ENCODE measurements at regions not wholly inside any gene's neighbourhood (a gene's known extent, or its start where the extent isn't known, plus 50 kb on each side); places are given as distances from the start of the nearest gene placed in this dataset.
A peak's percentile ranks its signal among the peaks of the same experiment; 100 is the strongest.

DNA sequence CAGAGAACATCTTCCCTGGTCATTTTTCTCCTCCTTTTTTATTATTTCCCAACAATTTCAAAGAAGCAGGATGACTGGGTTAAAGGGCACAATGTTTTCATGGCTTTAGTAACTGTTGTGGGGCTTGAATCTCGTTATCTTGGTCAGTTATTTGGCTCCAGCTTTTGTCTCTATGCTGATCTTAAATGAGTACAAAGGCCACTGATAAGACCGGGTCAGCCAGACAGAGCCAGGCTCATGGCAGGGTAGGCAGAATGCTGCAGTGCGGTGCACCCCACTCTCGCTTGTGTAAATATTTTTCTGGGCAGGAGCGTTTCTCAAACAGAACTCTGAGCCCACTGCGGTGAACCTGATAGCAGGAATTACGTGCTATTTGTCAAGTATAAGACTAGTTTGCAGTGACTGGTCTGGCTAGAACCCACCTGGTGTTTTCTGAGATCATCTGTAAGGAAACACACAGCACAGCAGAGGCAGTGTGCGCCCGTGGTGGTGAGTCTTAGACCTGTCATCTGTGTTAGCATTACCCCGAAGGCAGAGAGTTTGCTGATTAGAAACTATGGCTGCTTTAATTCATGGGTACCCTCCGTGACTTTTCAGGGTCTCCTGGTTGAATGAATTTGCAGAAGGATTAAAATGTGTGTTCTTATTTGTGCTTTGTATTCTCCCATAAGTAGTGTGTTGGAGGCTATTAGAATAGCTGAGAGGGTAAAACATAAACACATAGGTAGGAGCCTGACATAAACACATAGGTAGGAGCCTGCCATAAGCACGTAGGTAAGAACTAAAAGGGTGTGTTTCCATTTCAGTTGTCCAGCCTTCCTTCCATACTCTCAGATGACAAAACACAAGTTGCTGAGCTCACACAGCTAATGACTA, 158.6 kb upstream of the DMRT1 start:
- Histone ChIP-seq H3K36me3 (ENCODE audit: control insufficient read depth, insufficient read depth, low read length) (no peaks in the 10 kb centered on the region), H3K9me3 (ENCODE audit: control insufficient read depth, low read length) (no peaks in the 10 kb centered on the region), H3K9ac (ENCODE audit: low read length) (peak overlapping the region; percentile 53), H3K4me1 (ENCODE audit: control insufficient read depth, insufficient read depth, low read length) (peaks cover 51% of the 10 kb centered on the region), H3K4me3 (ENCODE audit: low read length) (peak overlapping the region; percentile 48), H3K27me3 (ENCODE audit: control insufficient read depth, insufficient read depth, low read length) (no peaks in the 10 kb centered on the region)

DNA sequence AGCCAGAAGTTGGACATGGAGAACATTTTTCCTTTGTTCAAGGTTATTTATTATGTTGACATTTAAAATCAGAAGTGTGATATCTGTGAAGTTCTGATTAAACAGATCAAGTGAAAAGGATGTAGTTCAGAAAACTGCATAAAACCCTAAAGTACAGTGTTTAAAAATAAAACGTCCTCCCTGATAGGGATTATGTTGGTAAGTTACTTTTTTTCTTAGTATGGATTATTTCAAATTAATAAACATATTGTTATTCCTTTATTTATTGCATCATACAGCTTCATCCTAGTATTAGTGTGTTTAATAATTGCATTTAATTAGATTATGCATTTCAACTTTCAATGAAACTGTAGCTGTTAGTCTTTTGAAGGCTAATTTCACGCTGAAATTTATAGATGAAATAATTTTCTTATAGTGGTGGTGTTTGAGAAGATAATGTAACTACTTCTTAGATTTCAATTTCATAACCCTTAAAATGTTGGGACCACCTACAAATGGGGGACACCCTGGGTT, 157.9 kb upstream of the DMRT1 start:
- H3K9me3 ChIP-seq (ENCODE audit: control insufficient read depth, low read length), result no peaks in the 10 kb centered on the region
- H3K27me3 ChIP-seq (ENCODE audit: control insufficient read depth, insufficient read depth, low read length), result no peaks in the 10 kb centered on the region
- H3K4me3 ChIP-seq (ENCODE audit: low read length), result no peak overlapping the region
- H3K4me1 ChIP-seq (ENCODE audit: control insufficient read depth, insufficient read depth, low read length), result peaks cover 51% of the 10 kb centered on the region
- H3K36me3 ChIP-seq (ENCODE audit: control insufficient read depth, insufficient read depth, low read length), result no peaks in the 10 kb centered on the region
- H3K9ac ChIP-seq (ENCODE audit: low read length), result peak overlapping the region; percentile 53

DNA sequence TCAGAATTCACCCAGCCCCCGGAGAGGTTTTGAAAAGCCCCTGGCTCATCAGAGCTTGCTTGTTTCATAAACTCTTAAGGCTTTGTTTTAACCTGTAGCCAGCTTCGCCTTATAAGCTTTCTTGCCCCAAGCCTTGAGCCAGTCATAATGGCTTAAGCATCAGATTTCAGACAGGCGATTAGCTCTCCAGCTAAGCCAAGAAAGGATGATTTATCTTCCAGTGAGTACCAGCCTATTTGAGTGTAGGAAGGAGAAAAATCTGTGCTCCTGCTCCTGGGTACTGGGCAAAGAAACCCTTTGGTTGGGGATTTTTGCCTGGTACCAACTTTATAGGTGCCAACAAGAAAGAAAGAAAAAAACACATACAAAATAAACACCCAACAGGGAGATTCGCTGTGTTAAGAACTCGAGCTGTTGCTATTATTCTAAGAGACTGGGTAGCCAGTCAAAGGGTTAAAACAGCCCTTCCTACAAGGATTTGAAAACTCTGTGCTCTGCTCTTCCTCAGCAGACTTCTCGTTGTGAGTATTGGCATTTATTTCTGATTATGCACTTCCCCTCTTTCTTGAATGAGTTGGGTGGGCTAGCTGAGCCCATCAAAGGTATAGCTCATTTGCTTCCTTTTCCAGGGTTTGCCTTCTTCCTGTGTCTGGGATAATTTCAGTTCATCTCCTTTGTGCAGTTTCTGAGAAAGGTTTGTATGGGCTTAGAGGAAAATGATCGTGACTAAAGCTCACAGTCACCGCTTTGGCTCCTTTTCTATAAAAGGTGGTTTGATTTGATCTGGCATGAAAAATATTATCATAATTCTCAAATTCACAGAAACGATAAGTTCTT, 157.2 kb upstream of the DMRT1 start:
- H3K9ac ChIP-seq (ENCODE audit: low read length), result peak overlapping the region; percentile 53
- no peaks in the 10 kb centered on the region for H3K9me3 ChIP-seq (ENCODE audit: control insufficient read depth, low read length)
- no peaks in the 10 kb centered on the region for H3K36me3 ChIP-seq (ENCODE audit: control insufficient read depth, insufficient read depth, low read length)
- H3K4me3 ChIP-seq (ENCODE audit: low read length), result no peak overlapping the region
- peaks cover 51% of the 10 kb centered on the region for H3K4me1 ChIP-seq (ENCODE audit: control insufficient read depth, insufficient read depth, low read length)
- H3K27me3 ChIP-seq (ENCODE audit: control insufficient read depth, insufficient read depth, low read length), result no peaks in the 10 kb centered on the region

DNA sequence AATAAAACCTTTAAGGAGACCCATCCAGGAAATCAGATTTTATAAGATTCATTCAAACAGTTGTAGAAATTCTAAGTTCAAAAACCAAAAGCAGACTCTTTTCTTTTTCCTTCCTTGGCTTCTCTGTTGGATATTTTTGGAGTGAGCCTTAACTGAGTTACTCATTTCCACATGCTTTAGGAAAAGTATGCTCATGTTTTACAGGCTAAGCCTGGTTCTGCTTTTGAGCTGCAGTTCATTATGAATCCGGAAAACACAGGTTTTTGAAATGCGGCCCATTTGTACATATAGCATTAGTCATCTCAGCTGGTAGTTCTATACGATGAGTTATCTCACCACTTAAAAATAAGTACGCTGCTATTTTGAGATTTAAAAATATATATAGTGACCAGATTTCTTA, 156.6 kb upstream of the DMRT1 start:
- H3K36me3 ChIP-seq (ENCODE audit: control insufficient read depth, insufficient read depth, low read length), result no peaks in the 10 kb centered on the region
- H3K9ac ChIP-seq (ENCODE audit: low read length), result peak overlapping the region; percentile 41
- H3K27me3 ChIP-seq (ENCODE audit: control insufficient read depth, insufficient read depth, low read length), result no peaks in the 10 kb centered on the region
- H3K4me3 ChIP-seq (ENCODE audit: low read length), result no peak overlapping the region
- no peaks in the 10 kb centered on the region for H3K9me3 ChIP-seq (ENCODE audit: control insufficient read depth, low read length)
- peaks cover 51% of the 10 kb centered on the region for H3K4me1 ChIP-seq (ENCODE audit: control insufficient read depth, insufficient read depth, low read length)

DNA sequence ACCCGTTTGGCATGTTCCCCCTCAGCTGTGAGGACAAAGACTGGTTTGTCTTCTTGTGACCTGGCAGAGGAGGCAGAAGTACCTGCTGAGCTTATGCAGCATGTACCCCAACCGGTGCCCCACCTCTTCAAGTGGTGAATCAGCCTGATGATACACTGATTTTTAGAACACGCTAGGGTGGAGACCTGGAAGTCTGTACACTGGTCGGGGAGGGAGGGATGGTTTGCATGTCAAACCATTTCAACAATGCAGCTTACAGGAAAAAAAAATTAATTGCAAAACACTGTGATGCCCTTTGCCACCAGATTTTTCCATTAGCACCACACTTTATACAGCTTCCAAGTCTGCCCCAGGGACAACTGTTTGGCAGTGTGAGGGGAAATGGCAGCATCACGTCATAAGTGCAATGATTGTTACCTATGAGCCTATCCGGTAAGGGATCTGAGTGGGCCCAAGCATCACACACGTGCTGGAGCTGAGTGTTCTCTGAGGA, 155.1 kb upstream of the DMRT1 start:
- no peaks in the 10 kb centered on the region for H3K9me3 ChIP-seq (ENCODE audit: control insufficient read depth, low read length)
- no peak overlapping the region for H3K4me3 ChIP-seq (ENCODE audit: low read length)
- H3K9ac ChIP-seq (ENCODE audit: low read length), result no peak overlapping the region
- peaks cover 58% of the 10 kb centered on the region for H3K4me1 ChIP-seq (ENCODE audit: control insufficient read depth, insufficient read depth, low read length)
- H3K27me3 ChIP-seq (ENCODE audit: control insufficient read depth, insufficient read depth, low read length), result no peaks in the 10 kb centered on the region
- H3K36me3 ChIP-seq (ENCODE audit: control insufficient read depth, insufficient read depth, low read length), result no peaks in the 10 kb centered on the region

DNA sequence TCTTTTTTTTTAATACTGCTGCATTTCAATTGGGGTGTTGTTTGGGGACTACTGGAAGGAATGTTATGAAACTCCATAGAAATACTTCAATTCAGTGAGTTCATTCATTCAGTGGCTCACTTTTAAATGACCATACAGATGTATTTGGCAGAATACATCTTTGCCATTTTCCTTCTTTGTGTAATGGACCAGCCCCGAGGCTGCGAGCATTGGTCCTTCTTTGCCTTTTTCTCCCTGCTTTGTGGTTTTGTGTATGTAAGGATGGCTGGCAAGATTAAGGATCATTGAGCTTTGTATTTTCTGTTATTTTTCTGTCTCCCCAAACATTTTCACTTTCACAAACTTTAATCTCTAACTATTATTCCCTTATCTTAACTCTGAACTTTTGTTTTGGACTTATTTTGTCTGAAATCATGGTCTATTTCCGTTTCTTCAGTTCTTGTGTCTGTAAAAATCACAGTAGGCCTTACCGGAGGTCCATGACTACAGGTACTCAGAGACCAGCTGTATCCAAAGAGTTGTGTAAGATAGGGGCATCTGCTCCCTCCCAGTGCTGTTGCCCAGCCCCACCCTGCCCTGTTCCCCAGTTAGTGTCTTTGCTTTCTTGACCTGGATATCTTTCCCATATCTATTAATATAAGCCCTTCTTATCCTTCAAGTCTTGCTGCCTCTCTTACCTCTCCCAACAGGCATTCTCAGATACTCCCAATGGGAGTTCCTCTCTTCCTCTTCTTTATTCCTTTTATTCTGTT, 154.3 kb upstream of the DMRT1 start:
- H3K4me3 ChIP-seq (ENCODE audit: low read length), result no peak overlapping the region
- peaks cover 58% of the 10 kb centered on the region for H3K4me1 ChIP-seq (ENCODE audit: control insufficient read depth, insufficient read depth, low read length)
- no peaks in the 10 kb centered on the region for H3K9me3 ChIP-seq (ENCODE audit: control insufficient read depth, low read length)
- no peaks in the 10 kb centered on the region for H3K36me3 ChIP-seq (ENCODE audit: control insufficient read depth, insufficient read depth, low read length)
- no peak overlapping the region for H3K9ac ChIP-seq (ENCODE audit: low read length)
- no peaks in the 10 kb centered on the region for H3K27me3 ChIP-seq (ENCODE audit: control insufficient read depth, insufficient read depth, low read length)

DNA sequence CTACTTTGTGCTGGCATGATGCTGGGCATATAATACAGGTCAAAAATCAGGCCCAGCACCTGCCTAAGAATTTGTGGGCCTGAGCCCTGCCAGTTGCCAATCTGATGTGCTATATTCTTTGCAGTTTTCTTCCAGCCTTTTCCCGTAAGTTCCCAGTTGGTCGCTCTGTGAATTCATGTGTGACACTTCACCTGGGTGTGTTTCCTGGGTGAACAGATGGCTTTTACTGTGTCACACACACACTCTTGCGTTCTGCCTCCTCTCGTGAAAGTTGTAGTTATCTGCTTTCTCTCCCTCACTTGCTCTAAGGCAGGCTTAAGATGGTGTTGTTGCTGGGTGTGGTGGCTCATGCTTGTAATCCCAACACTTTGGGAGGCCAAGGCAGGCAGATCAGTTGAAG, 153.5 kb upstream of the DMRT1 start:
- H3K4me3 ChIP-seq (ENCODE audit: low read length), result no peak overlapping the region

DNA sequence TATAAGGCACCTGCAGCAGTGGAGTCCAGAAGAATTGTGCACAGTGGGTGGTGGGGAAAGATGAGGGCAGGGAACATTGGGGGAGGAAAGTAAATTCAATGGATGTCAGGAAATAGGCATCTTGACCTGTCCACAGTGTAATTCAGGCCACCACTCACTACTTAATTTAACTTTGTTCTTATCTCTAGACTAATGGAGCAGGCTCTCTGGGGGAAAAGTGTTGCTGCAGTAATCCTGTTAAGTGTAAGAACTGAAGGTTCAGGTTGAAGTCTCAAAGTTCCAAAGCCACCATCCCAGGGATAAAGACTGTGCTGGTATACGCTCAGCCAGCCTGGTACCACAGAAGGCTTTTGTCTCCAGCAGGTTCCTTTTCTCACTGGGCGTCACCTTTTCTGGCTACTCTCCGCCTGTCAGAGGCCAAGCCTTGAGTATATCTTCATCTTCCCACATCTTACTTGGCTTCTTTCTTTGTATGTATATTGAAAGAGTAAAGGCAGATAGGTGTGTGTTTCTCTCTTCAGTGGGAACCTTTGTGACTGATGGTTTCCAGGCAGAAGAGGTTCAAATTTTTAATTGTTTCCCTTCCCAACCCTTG, 150.9 kb upstream of the DMRT1 start:
- Histone ChIP-seq H3K27me3 (ENCODE audit: control insufficient read depth, insufficient read depth, low read length) (no peaks in the 10 kb centered on the region), H3K4me3 (ENCODE audit: low read length) (no peak overlapping the region), H3K36me3 (ENCODE audit: control insufficient read depth, insufficient read depth, low read length) (no peaks in the 10 kb centered on the region), H3K9ac (ENCODE audit: low read length) (no peak overlapping the region), H3K9me3 (ENCODE audit: control insufficient read depth, low read length) (no peaks in the 10 kb centered on the region), H3K4me1 (ENCODE audit: control insufficient read depth, insufficient read depth, low read length) (peaks cover 40% of the 10 kb centered on the region)

More for the DNA sequence above, 153.5 kb upstream of the DMRT1 start:
- Histone ChIP-seq H3K9ac (ENCODE audit: low read length) (no peak overlapping the region), H3K27me3 (ENCODE audit: control insufficient read depth, insufficient read depth, low read length) (no peaks in the 10 kb centered on the region), H3K9me3 (ENCODE audit: control insufficient read depth, low read length) (no peaks in the 10 kb centered on the region), H3K36me3 (ENCODE audit: control insufficient read depth, insufficient read depth, low read length) (no peaks in the 10 kb centered on the region), H3K4me1 (ENCODE audit: control insufficient read depth, insufficient read depth, low read length) (peaks cover 55% of the 10 kb centered on the region)

DNA sequence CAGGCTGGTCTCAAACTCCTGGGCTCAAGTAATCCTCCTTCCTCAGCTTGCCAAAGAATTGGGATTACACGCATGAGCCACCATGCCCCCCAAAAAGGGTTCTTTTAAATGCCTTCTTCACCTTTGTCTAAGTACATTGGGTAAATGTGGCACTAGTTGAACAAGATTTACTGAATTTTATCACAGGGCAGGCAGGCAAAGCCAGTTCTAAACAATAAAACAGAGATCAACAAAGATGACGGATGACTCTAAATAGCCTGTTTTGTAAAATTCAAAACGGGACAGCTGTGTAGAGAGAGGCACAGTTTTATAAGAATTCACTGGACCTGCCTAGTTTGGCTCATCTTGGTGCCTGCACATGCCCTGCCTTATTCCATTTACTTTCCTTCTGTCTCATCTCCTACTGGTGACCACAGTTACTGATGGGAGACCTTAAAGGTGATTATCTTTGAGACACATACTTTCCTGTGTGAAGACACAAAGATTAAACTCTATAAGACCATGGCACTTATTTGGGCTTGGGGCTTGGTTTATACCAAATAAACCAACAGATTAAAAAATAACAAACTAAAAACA, 149.6 kb upstream of the DMRT1 start:
- Histone ChIP-seq H3K4me1 (ENCODE audit: control insufficient read depth, insufficient read depth, low read length) (peaks cover 34% of the 10 kb centered on the region), H3K27me3 (ENCODE audit: control insufficient read depth, insufficient read depth, low read length) (no peaks in the 10 kb centered on the region), H3K36me3 (ENCODE audit: control insufficient read depth, insufficient read depth, low read length) (no peaks in the 10 kb centered on the region), H3K9me3 (ENCODE audit: control insufficient read depth, low read length) (no peaks in the 10 kb centered on the region), H3K4me3 (ENCODE audit: low read length) (no peak overlapping the region), H3K9ac (ENCODE audit: low read length) (no peak overlapping the region)

DNA sequence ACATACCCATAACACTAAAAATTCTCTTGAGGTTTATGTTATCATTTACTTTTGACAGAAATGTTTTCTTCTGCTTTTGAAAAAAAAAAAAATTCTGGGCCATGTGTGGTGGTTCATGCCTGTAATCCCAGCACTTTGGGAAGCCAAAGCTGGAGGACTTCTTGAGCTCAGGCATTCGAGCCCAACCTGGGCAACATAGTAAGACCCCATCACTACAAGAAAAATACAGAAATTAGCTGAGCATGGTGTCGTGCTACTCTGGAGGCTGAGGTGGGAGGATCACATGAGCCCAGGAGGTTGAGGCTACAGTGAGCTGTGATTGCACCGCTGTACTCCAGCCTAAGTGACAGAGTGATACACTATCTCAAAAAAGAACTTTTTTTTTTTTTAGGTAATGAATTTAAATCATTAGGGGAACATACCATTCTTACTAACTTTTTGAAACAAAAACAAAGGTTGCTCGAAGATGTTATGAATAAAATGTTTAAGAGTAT, 148.8 kb upstream of the DMRT1 start:
- Histone ChIP-seq H3K27me3 (ENCODE audit: control insufficient read depth, insufficient read depth, low read length) (no peaks in the 10 kb centered on the region), H3K9ac (ENCODE audit: low read length) (no peak overlapping the region), H3K4me3 (ENCODE audit: low read length) (no peak overlapping the region), H3K4me1 (ENCODE audit: control insufficient read depth, insufficient read depth, low read length) (peaks cover 28% of the 10 kb centered on the region), H3K36me3 (ENCODE audit: control insufficient read depth, insufficient read depth, low read length) (no peaks in the 10 kb centered on the region), H3K9me3 (ENCODE audit: control insufficient read depth, low read length) (no peaks in the 10 kb centered on the region)
